ENCODE measurements at regions not wholly inside any gene's neighbourhood (a gene's known extent, or its start where the extent isn't known, plus 50 kb on each side); places are given as distances from the start of the nearest gene placed in this dataset.
"Not testable (repeated sequence)": the region's sequence is repeated elsewhere in the genome, so short reads cannot be mapped to it uniquely, and the experiment has no call there.

- no peak for DNase-seq (ENCODE audit: low read depth)
- H3K4me3 ChIP-seq (ENCODE audit: low read depth, low read length), result no peak overlapping the region
- TF ChIP-seq, protein P1, sequence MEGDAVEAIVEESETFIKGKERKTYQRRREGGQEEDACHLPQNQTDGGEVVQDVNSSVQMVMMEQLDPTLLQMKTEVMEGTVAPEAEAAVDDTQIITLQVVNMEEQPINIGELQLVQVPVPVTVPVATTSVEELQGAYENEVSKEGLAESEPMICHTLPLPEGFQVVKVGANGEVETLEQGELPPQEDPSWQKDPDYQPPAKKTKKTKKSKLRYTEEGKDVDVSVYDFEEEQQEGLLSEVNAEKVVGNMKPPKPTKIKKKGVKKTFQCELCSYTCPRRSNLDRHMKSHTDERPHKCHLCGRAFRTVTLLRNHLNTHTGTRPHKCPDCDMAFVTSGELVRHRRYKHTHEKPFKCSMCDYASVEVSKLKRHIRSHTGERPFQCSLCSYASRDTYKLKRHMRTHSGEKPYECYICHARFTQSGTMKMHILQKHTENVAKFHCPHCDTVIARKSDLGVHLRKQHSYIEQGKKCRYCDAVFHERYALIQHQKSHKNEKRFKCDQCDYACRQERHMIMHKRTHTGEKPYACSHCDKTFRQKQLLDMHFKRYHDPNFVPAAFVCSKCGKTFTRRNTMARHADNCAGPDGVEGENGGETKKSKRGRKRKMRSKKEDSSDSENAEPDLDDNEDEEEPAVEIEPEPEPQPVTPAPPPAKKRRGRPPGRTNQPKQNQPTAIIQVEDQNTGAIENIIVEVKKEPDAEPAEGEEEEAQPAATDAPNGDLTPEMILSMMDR (conservative IDR thresholded peaks at IDR 0.05; ENCODE audit: low read depth, low read length), result no peak
Measured at GRCh38 chrX:117633277-117633676, 483.3 kb downstream of the KLHL13 start.

GRCh38 chrX:117628381-117628780 lies 488.2 kb downstream of the KLHL13 start:
- H3K4me3 ChIP-seq (ENCODE audit: low read depth, low read length), result no peak overlapping the region
- no peak for DNase-seq (ENCODE audit: low read depth)
- TF ChIP-seq, protein P1 (conservative IDR thresholded peaks at IDR 0.05; ENCODE audit: low read depth, low read length), result no peak

GRCh38 chrX:117610806-117611205 lies 505.8 kb downstream of the KLHL13 start:
- H3K4me3 ChIP-seq (ENCODE audit: low read depth, low read length), result no peak overlapping the region
- TF ChIP-seq, protein P1 (conservative IDR thresholded peaks at IDR 0.05; ENCODE audit: low read depth, low read length), result no peak
- no peak for DNase-seq (ENCODE audit: low read depth)

DNA sequence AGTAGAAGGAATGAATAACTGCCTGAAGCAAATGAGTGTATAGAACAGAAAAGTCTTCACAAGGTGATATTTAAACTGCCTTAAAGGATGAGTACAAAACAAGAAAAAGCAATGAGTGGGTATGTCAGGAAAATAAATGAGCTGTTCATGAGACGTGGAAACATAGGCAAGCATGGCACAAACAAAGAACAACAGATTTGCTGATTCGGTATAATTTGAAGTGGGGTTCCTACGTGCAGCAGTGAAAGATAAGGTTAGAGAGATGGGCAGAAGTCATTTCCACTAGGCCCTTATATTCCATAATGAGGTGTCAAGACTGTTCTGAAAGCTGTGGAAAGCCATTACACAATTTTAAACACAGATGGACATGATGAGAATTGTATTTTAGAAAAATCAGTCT lies 506.6 kb downstream of the KLHL13 start:
- no peak overlapping the region for H3K4me3 ChIP-seq (ENCODE audit: low read depth, low read length)
- TF ChIP-seq, protein P1 (conservative IDR thresholded peaks at IDR 0.05; ENCODE audit: low read depth, low read length), result no peak
- DNase-seq (ENCODE audit: low read depth), result no peak

GRCh38 chrX:117607561-117607960 lies 509.0 kb downstream of the KLHL13 start:
- TF ChIP-seq, protein P1 (conservative IDR thresholded peaks at IDR 0.05; ENCODE audit: low read depth, low read length), result no peak
- H3K4me3 ChIP-seq (ENCODE audit: low read depth, low read length), result no peak overlapping the region
- DNase-seq (ENCODE audit: low read depth), result no peak

GRCh38 chrX:117606101-117606500 lies 510.5 kb downstream of the KLHL13 start:
- DNase-seq (ENCODE audit: low read depth); H3K4me3 ChIP-seq (ENCODE audit: low read depth, low read length): not testable (repeated sequence)

DNA sequence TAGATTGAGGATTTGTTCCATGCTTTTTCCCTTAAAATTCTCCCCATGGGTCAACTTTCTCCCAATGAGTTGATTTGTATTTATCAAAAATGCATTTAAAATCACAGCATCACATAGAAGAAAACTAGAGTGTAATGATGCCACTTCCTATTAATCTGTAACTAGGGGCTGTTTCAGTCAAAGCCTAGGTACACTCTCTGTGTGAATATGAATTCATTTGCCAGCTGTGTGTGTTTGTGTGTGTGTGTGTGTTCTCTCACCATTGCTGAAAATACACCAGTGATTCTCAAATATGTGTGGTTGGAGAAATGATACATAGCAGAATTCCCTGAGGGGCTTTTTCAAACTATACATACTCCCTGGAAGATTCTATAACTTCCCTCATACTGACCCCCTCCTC lies 546.5 kb downstream of the KLHL13 start:
- TF ChIP-seq, protein P1 (conservative IDR thresholded peaks at IDR 0.05; ENCODE audit: low read depth, low read length), result no peak
- no peak overlapping the region for H3K4me3 ChIP-seq (ENCODE audit: low read depth, low read length)
- DNase-seq (ENCODE audit: low read depth), result no peak

DNA sequence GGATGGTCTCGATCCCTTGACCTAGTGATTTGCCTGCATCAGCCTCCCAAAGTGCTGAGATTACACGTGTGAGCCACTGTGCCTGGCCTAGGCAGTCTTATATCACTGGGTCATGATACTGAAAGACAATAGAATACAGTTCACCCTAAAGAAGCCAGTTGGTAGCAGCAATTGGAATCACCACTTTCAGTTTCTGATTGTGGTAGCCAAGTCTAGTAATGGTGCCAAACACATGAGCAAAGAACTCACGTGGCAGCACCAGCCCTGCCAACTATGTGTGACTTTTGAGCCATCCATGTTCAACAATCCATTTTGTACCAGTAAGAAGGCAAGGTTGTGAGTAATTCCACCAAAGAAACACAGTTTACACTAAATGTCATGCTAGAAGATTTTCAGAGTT lies 548.4 kb downstream of the KLHL13 start:
- TF ChIP-seq, protein P1 (conservative IDR thresholded peaks at IDR 0.05; ENCODE audit: low read depth, low read length), result no peak
- no peak overlapping the region for H3K4me3 ChIP-seq (ENCODE audit: low read depth, low read length)
- no peak for DNase-seq (ENCODE audit: low read depth)

All from epithelial cell of proximal tubule (primary cell).